ENCODE measurements at regions not wholly inside any gene's neighbourhood (a gene's known extent, or its start where the extent isn't known, plus 50 kb on each side); places are given as distances from the start of the nearest gene placed in this dataset.

GRCh38 chr20:11539450-11539849 is 378.2 kb upstream of the BTBD3 start:
- TF ChIP-seq, protein P1, sequence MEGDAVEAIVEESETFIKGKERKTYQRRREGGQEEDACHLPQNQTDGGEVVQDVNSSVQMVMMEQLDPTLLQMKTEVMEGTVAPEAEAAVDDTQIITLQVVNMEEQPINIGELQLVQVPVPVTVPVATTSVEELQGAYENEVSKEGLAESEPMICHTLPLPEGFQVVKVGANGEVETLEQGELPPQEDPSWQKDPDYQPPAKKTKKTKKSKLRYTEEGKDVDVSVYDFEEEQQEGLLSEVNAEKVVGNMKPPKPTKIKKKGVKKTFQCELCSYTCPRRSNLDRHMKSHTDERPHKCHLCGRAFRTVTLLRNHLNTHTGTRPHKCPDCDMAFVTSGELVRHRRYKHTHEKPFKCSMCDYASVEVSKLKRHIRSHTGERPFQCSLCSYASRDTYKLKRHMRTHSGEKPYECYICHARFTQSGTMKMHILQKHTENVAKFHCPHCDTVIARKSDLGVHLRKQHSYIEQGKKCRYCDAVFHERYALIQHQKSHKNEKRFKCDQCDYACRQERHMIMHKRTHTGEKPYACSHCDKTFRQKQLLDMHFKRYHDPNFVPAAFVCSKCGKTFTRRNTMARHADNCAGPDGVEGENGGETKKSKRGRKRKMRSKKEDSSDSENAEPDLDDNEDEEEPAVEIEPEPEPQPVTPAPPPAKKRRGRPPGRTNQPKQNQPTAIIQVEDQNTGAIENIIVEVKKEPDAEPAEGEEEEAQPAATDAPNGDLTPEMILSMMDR (conservative IDR thresholded peaks at IDR 0.05; ENCODE audit: low read length) = no peak
- TF ChIP-seq EZH2phosphoT487 (IDR thresholded peaks at IDR 0.05; ENCODE audit: borderline replicate concordance) = no peak
